Colonic mucosa (tissue), 4 donors: ENCODE measurements at regions not wholly inside any gene's neighbourhood (a gene's known extent, or its start where the extent isn't known, plus 50 kb on each side); places are given as distances from the start of the nearest gene placed in this dataset.

ENCODE experiments used
- DNase-seq: peaks from one replicate; pipeline ENCODE4 v3.0.0-alpha.2; 2020
- H3K27ac ChIP-seq: fragments of 200-600 bp; one replicate; pipeline ENCODE4 v1.8.0; 2021
- H3K27me3 ChIP-seq: fragments of 200-600 bp; one replicate; pipeline ENCODE4 v1.8.0; 2021
- H3K36me3 ChIP-seq: fragments of 200-600 bp; one replicate; pipeline ENCODE4 v1.8.0; 2021
- H3K4me1 ChIP-seq: fragments of 200-600 bp; one replicate; pipeline ENCODE4 v1.8.0; 2021; ENCODE audit warnings: mild to moderate bottlenecking
- H3K4me3 ChIP-seq: fragments of 200-600 bp; one replicate; pipeline ENCODE4 v1.8.0; 2021
- H3K9ac ChIP-seq, 2 donors: one replicate each; pipeline ENCODE4 v1.7.0; 2013; ENCODE audit warnings: control low read depth in 2 of 2, low read depth in 2 of 2, low read length in 2 of 2
- H3K9me3 ChIP-seq: fragments of 200-600 bp; one replicate; pipeline ENCODE4 v1.8.0; 2021
- CTCF ChIP-seq: fragments of 200-600 bp; IDR thresholded peaks from one replicate; pipeline ENCODE4 v1.8.0; 2022; ENCODE audit warnings: antibody characterized with exemption, mild to moderate bottlenecking
- intact Hi-C: fragments of 100-400 bp; cut with DNase I; formaldehyde crosslinking; loops from one replicate; pipeline ENCODE4 v1.14.1; 2022
- donor health status: healthy.
- donor health status: DM: no; HTN: no; CAD: no.
- donor health status: DM: no; HTN: no; CAD: no.

DNA sequence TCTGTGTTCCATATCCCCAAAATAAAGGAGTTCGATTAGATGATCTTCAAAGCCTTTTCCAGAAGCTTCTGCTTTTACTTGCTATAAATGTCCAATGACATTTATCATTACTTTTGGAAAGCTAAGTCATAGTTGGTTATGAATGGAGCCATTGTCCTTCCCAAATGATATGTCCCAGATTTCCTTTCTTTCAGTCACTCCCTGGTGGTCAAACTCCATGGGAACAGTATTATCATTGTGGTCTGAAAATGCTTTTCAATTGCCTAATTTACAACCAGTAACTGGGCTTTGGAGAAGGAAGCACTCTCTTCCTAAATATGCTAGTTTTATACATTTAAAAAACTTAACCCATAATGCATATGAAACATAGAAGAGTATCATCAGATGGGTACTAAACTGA lies 571.5 kb upstream of the AMOT start:
- Histone ChIP-seq H3K4me1 (no peaks in the 10 kb centered on the region), H3K27ac (no peak overlapping the region), H3K9ac (no peak overlapping the region), H3K4me3 (no peak overlapping the region), H3K9me3 (no peaks in the 10 kb centered on the region), H3K27me3 (no peaks in the 10 kb centered on the region), H3K36me3 (no peaks in the 10 kb centered on the region)
- intact Hi-C loops = no loop called here
- no peak for DNase-seq
- TF ChIP-seq CTCF = no peak

DNA sequence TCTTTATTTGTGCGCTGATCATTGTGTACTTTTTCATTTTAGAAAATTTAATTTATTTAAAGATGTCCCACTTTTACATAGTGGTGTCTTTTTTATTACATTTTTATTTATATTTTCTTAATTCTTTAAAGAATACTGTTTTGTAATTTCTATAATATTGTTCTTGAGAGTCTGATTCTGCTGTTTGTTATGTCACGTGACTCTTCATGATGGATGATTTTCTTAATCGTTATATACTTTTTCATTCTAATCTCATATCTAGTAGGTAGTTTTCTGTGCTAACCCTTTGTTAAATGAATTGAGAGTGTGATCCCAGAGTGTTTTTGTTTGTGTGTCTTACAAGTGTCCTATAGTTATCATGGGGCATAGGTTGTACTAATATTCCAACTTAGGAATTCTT lies 568.2 kb upstream of the AMOT start:
- TF ChIP-seq CTCF = no peak
- intact Hi-C loops = no loop called here
- no peak overlapping the region for H3K27ac ChIP-seq
- H3K4me3 ChIP-seq = no peak overlapping the region
- no peak overlapping the region for H3K9ac ChIP-seq
- no peaks in the 10 kb centered on the region for H3K27me3 ChIP-seq
- DNase-seq = no peak
- H3K4me1 ChIP-seq = no peaks in the 10 kb centered on the region
- no peaks in the 10 kb centered on the region for H3K36me3 ChIP-seq
- H3K9me3 ChIP-seq = no peaks in the 10 kb centered on the region

DNA sequence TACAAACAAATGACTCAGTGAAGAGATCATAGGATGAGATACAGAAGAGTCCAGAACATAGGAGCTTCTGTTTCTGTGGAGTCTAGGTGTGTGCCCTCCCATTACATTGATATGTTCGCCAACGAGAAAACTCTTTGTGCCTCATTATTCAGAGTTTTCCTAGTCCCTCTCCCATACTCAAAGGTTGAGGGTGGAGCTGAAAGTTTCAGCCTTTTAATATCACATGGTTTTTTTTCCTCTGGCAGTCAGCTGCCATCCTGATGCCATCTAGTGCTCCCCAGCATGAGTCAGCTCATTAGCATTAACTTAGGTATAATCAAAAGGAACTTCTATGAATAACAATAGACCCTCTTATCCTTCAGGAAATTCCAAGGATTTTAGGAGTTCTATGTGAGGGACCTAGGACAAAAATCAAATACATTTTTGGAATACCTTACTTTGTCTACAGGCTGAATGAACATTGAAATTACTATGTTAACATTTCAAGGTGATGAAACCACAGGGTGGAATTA lies 559.6 kb upstream of the AMOT start:
- Histone ChIP-seq H3K36me3 (no peaks in the 10 kb centered on the region), H3K4me3 (no peak overlapping the region), H3K9ac (no peak overlapping the region), H3K27ac (no peak overlapping the region), H3K27me3 (no peaks in the 10 kb centered on the region), H3K9me3 (no peaks in the 10 kb centered on the region), H3K4me1 (no peaks in the 10 kb centered on the region)
- no peak for DNase-seq
- no peak for TF ChIP-seq CTCF
- intact Hi-C loops = no loop called here

DNA sequence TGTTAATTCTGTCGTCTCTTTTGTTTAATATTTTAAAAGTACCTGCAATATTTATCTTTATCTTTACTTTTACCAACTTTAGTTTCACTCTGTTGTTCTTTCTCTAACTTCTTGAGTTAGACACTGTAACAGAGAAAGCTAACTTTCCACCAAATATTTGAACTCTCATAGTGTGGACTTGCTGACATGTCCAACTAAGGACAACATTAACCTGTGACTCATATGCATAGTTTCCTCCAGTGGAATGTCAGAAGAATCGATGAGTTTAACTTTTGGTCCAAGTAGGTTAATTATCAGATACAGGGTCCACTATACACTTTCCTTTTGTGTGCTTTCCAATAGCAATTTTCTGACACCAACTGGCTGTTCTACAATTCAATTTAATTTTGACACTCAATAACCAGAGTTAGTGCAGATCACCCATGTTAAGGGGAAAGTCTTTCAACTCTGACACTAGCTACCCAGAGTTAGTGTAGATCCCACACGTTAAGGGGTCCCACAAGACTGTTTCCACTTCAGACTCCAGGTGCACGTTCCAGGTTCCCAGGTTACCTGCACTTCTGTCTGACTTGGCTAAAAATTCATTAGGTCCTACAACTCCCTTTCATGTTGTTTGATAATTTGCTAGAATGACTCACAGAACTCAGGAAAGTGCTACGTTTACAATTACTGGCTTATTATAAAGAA lies 559.0 kb upstream of the AMOT start:
- Histone ChIP-seq H3K9ac (no peak overlapping the region), H3K36me3 (no peaks in the 10 kb centered on the region), H3K9me3 (no peaks in the 10 kb centered on the region), H3K4me3 (no peak overlapping the region), H3K27me3 (no peaks in the 10 kb centered on the region), H3K4me1 (no peaks in the 10 kb centered on the region), H3K27ac (no peak overlapping the region)
- DNase-seq = no peak
- intact Hi-C loops = no loop called here
- TF ChIP-seq CTCF = no peak

- no peaks in the 10 kb centered on the region for H3K27me3 ChIP-seq
- H3K27ac ChIP-seq = no peak overlapping the region
- H3K9me3 ChIP-seq = no peaks in the 10 kb centered on the region
- no peak overlapping the region for H3K4me3 ChIP-seq
- intact Hi-C loops = no loop called here
- TF ChIP-seq CTCF = no peak
- H3K4me1 ChIP-seq = no peaks in the 10 kb centered on the region
- DNase-seq = no peak
- H3K9ac ChIP-seq = no peak overlapping the region
- H3K36me3 ChIP-seq = no peaks in the 10 kb centered on the region
These were observed 551.7 kb upstream of the AMOT start for GRCh38 chrX:113392355-113392754.
